Glutamatergic neuron (in vitro differentiated cells): ENCODE measurements at regions not wholly inside any gene's neighbourhood (a gene's known extent, or its start where the extent isn't known, plus 50 kb on each side); places are given as distances from the start of the nearest gene placed in this dataset.
"Not testable (repeated sequence)": the region's sequence is repeated elsewhere in the genome, so short reads cannot be mapped to it uniquely, and the experiment has no call there.

Experiments used
- DNase-seq: peaks from one replicate; pipeline ENCODE4 v3.0.0; 2022
- H3K27ac Mint-ChIP-seq: one replicate; pipeline ENCODE4 v1.8.0; 2020; ENCODE audit warnings: mild to moderate bottlenecking, mixed read lengths, inconsistent platforms; ENCODE audit not compliant: unreplicated experiment
- H3K27me3 Mint-ChIP-seq: one replicate; pipeline ENCODE4 v1.8.0; 2020; ENCODE audit warnings: mild to moderate bottlenecking, moderate library complexity, mixed read lengths, inconsistent platforms; ENCODE audit not compliant: unreplicated experiment
- H3K36me3 Mint-ChIP-seq: one replicate; pipeline ENCODE4 v1.8.0; 2020; ENCODE audit warnings: mild to moderate bottlenecking, mixed read lengths, inconsistent platforms; ENCODE audit not compliant: unreplicated experiment
- H3K4me1 Mint-ChIP-seq: one replicate; pipeline ENCODE4 v1.8.0; 2020; ENCODE audit warnings: mild to moderate bottlenecking, low read depth, mixed read lengths, inconsistent platforms; ENCODE audit not compliant: unreplicated experiment
- H3K4me3 Mint-ChIP-seq: one replicate; pipeline ENCODE4 v1.8.0; 2020; ENCODE audit warnings: mild to moderate bottlenecking, mixed read lengths, inconsistent platforms; ENCODE audit not compliant: unreplicated experiment
- H3K9me3 Mint-ChIP-seq: one replicate; pipeline ENCODE4 v1.8.0; 2020; ENCODE audit warnings: mild to moderate bottlenecking, moderate library complexity, mixed read lengths, inconsistent platforms; ENCODE audit not compliant: unreplicated experiment
- CTCF ChIP-seq: fragments of 200-600 bp; sonication (generic); IDR thresholded peaks from one replicate; pipeline ENCODE4 v1.5.0; 2021; ENCODE audit not compliant: partially characterized antibody, unreplicated experiment

- DNase-seq = no peak
- TF ChIP-seq CTCF = no peak
- Mint-ChIP-seq H3K9me3 (no peaks in the 10 kb centered on the region), H3K27me3 (peaks cover 2% of the 10 kb centered on the region), H3K4me3 (no peak overlapping the region), H3K27ac (no peak overlapping the region), H3K4me1 (peaks cover 2% of the 10 kb centered on the region), H3K36me3 (no peaks in the 10 kb centered on the region)
Observed at GRCh38 chr6:109251839-109252238, 130.4 kb downstream of the CD164 start.

GRCh38 chr6:109250544-109251156, 131.6 kb downstream of the CD164 start:
- not testable (repeated sequence) for H3K27me3 Mint-ChIP-seq, DNase-seq, H3K36me3 Mint-ChIP-seq, H3K4me1 Mint-ChIP-seq, H3K9me3 Mint-ChIP-seq
- peak overlapping the region; percentile 46 for H3K27ac Mint-ChIP-seq
- H3K4me3 Mint-ChIP-seq = peak overlapping the region; percentile 39

GRCh38 chr6:109243863-109244825, 138.1 kb downstream of the CD164 start:
- Mint-ChIP-seq H3K27ac (no peak overlapping the region), H3K36me3 (no peaks in the 10 kb centered on the region), H3K4me1 (peaks cover 6% of the 10 kb centered on the region), H3K9me3 (no peaks in the 10 kb centered on the region), H3K4me3 (no peak overlapping the region), H3K27me3 (no peaks in the 10 kb centered on the region)
- no peak for DNase-seq
- no peak for TF ChIP-seq CTCF

GRCh38 chr6:109242925-109243324, 139.3 kb downstream of the CD164 start:
- no peak for DNase-seq
- H3K9me3 Mint-ChIP-seq = peaks cover 1% of the 10 kb centered on the region
- TF ChIP-seq CTCF = no peak
- H3K36me3 Mint-ChIP-seq = no peaks in the 10 kb centered on the region
- H3K4me1 Mint-ChIP-seq = peaks cover 6% of the 10 kb centered on the region
- no peaks in the 10 kb centered on the region for H3K27me3 Mint-ChIP-seq
- H3K27ac Mint-ChIP-seq = no peak overlapping the region
- no peak overlapping the region for H3K4me3 Mint-ChIP-seq

- peaks cover 6% of the 10 kb centered on the region for H3K4me1 Mint-ChIP-seq
- no peak overlapping the region for H3K4me3 Mint-ChIP-seq
- H3K9me3 Mint-ChIP-seq = peaks cover 1% of the 10 kb centered on the region
- TF ChIP-seq CTCF = no peak
- H3K36me3 Mint-ChIP-seq = no peaks in the 10 kb centered on the region
- no peak for DNase-seq
- no peak overlapping the region for H3K27ac Mint-ChIP-seq
- no peaks in the 10 kb centered on the region for H3K27me3 Mint-ChIP-seq
Observed at GRCh38 chr6:109242029-109242428, 140.2 kb downstream of the CD164 start.
